Liver (tissue), 8 donors: ENCODE measurements at regions not wholly inside any gene's neighbourhood (a gene's known extent, or its start where the extent isn't known, plus 50 kb on each side); places are given as distances from the start of the nearest gene placed in this dataset.

ENCODE experiments used
- DNase-seq: peaks from one replicate; pipeline ENCODE4 v3.0.0-alpha.2; 2017; ENCODE audit warnings: low spot score
- H3K27ac ChIP-seq, 2 donors: one replicate each; pipeline ENCODE4 v1.7.0; 2013; ENCODE audit warnings: inconsistent platforms in 2 of 2, low read length in 2 of 2, control low read depth in 1 of 2, low read depth in 1 of 2, mild to moderate bottlenecking in 1 of 2
- H3K27me3 ChIP-seq, 4 donors: one replicate each; pipeline versions ENCODE4 v1.6.1 to v1.7.0; 2013; ENCODE audit warnings: low read length in 3 of 4, inconsistent platforms in 1 of 4, mild to moderate bottlenecking in 1 of 4, moderate library complexity in 1 of 4; ENCODE audit not compliant: control insufficient read depth in 4 of 4, insufficient read depth in 4 of 4
- H3K36me3 ChIP-seq, 4 donors: one replicate each; pipeline versions ENCODE4 v1.6.1 to v1.7.0; 2013; ENCODE audit warnings: low read length in 3 of 4, mild to moderate bottlenecking in 3 of 4, low read depth in 1 of 4, moderate library complexity in 1 of 4; ENCODE audit not compliant: control insufficient read depth in 4 of 4, insufficient read depth in 3 of 4
- H3K4me1 ChIP-seq, 4 donors: one replicate each; pipeline versions ENCODE4 v1.6.1 to v1.7.0; 2013; ENCODE audit warnings: low read length in 3 of 4, mild to moderate bottlenecking in 3 of 4, moderate library complexity in 1 of 4; ENCODE audit not compliant: control insufficient read depth in 4 of 4, insufficient read depth in 4 of 4
- H3K4me3 ChIP-seq, 3 donors: one replicate each; pipeline versions ENCODE4 v1.6.1 to v1.7.0; 2013; ENCODE audit warnings: low read length in 3 of 3, control low read depth in 1 of 3, low read depth in 1 of 3, mild to moderate bottlenecking in 1 of 3
- H3K9ac ChIP-seq, 2 donors: one replicate each; pipeline ENCODE4 v1.7.0; 2013; ENCODE audit warnings: low read length in 2 of 2, mild to moderate bottlenecking in 2 of 2, moderate library complexity in 2 of 2, control low read depth in 1 of 2, low read depth in 1 of 2
- H3K9me3 ChIP-seq, 4 donors: one replicate each; pipeline versions ENCODE4 v1.6.1 to v1.7.0; 2013; ENCODE audit warnings: low read length in 3 of 4; ENCODE audit not compliant: control insufficient read depth in 4 of 4
- ATF3 ChIP-seq: IDR thresholded peaks from 2 replicates; pipeline ENCODE4 v1.6.1; 2016; ENCODE audit warnings: antibody characterized with exemption
- EGR1 ChIP-seq, 2 donors: IDR thresholded peaks; 2 replicates each; pipeline ENCODE4 v1.6.1; 2016 to 2018; ENCODE audit warnings: antibody characterized with exemption in 2 of 2, low read depth in 2 of 2
- FOXA1 ChIP-seq: IDR thresholded peaks from 2 replicates; pipeline ENCODE4 v1.6.1; 2016; ENCODE audit warnings: antibody characterized with exemption
- GABPA ChIP-seq, 2 donors: IDR thresholded peaks in 1 of 2; conservative IDR thresholded peaks in 1 of 2; 2 replicates each; pipeline ENCODE4 v1.6.1; 2016; ENCODE audit warnings: antibody characterized with exemption in 2 of 2, mild to moderate bottlenecking in 1 of 2, moderate library complexity in 1 of 2
- HNF4A ChIP-seq, 2 donors: conservative IDR thresholded peaks; 2 replicates each; pipeline ENCODE4 v1.6.1; 2016; ENCODE audit warnings: antibody characterized with exemption in 2 of 2, mild to moderate bottlenecking in 2 of 2
- HNF4G ChIP-seq: IDR thresholded peaks from 2 replicates; pipeline ENCODE4 v1.6.1; 2016; ENCODE audit warnings: antibody characterized with exemption
- JUND ChIP-seq, 2 donors: IDR thresholded peaks; 2 replicates each; pipeline ENCODE4 v1.6.1; 2016; ENCODE audit warnings: antibody characterized with exemption in 2 of 2
- NR2F2 ChIP-seq: IDR thresholded peaks from 2 replicates; pipeline ENCODE4 v1.6.1; 2016; ENCODE audit warnings: antibody characterized with exemption
- RAD21 ChIP-seq, 2 donors: IDR thresholded peaks; 2 replicates each; pipeline ENCODE4 v1.6.1; 2016; ENCODE audit warnings: antibody characterized with exemption in 2 of 2, mild to moderate bottlenecking in 2 of 2
- RXRA ChIP-seq, 2 donors: IDR thresholded peaks; 2 replicates each; pipeline ENCODE4 v1.6.1; 2017 to 2018; ENCODE audit warnings: antibody characterized with exemption in 2 of 2, mild to moderate bottlenecking in 1 of 2
- SP1 ChIP-seq: IDR thresholded peaks from 2 replicates; pipeline ENCODE4 v1.6.1; 2018; ENCODE audit warnings: antibody characterized with exemption, mild to moderate bottlenecking
- TAF1 ChIP-seq: conservative IDR thresholded peaks from 2 replicates; pipeline ENCODE4 v1.6.1; 2016; ENCODE audit warnings: antibody characterized with exemption, mild to moderate bottlenecking
- WGBS: extraction: QIAGEN DNeasy Blood & Tissue Kit; methylation state at CpG from one replicate; pipeline ENCODE4 v1.1.7; 2013; 5-methylcytosine and 5-hydroxymethylcytosine counted together
- TF ChIP-seq, protein P1 (sequence below): IDR thresholded peaks from 2 replicates; pipeline ENCODE4 v1.6.1; 2016; ENCODE audit warnings: antibody characterized with exemption
- TF ChIP-seq, protein P2 (sequence below): IDR thresholded peaks from 2 replicates; pipeline ENCODE4 v1.6.1; 2016; ENCODE audit warnings: antibody characterized with exemption, mild to moderate bottlenecking
- TF ChIP-seq, protein P3 (sequence below): fragments of 150-350 bp; IDR thresholded peaks from 2 replicates; pipeline ENCODE4 v1.5.1; 2017; ENCODE audit warnings: improper control_type of control experiment, low read depth, low read length; ENCODE audit not compliant: missing input control
- donor health status: healthy.
- donor health status: healthy.
- donor health status: healthy.
- donor health status: healthy.
- donor health status: healthy.

DNA sequence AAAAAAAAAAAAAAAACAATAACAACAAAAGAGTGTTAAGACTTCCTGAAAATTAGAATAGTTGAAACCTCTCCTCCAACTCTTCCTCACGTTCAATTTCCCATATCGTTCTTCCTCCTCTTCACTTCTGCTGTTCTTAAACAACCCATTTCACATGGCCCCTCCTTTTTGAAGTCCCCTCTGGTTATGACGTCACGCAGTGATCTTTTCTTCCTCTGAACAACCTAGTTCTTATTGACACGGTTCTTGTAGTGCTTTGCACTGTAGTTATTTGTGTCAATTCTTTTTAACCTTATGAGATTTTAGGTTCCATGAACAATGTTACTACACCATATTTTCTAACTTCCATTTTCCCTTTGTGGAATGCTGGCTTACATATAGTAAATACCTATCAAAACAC is 69.5 kb upstream of the RGPD4 start:
- 77% methylated on average over 5 of the region's 5 CpGs for WGBS
- TF ChIP-seq GABPA (IDR thresholded peaks at IDR 0.05 in 1 of 2, conservative IDR thresholded peaks at IDR 0.05 in 1 of 2) (no peak), JUND (IDR thresholded peaks at IDR 0.05) (no peak), HNF4A (conservative IDR thresholded peaks at IDR 0.05) (no peak), RXRA (IDR thresholded peaks at IDR 0.05) (no peak), RAD21 (IDR thresholded peaks at IDR 0.05) (no peak), EGR1 (IDR thresholded peaks at IDR 0.05; ENCODE audit: low read depth in 2 of 2) (no peak), TAF1 (no peak), NR2F2 (no peak), FOXA1 (no peak), HNF4G (no peak), SP1 (no peak), ATF3 (no peak)
- TF ChIP-seq, protein P1, sequence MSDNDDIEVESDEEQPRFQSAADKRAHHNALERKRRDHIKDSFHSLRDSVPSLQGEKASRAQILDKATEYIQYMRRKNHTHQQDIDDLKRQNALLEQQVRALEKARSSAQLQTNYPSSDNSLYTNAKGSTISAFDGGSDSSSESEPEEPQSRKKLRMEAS, result no peak
- TF ChIP-seq, protein P2, sequence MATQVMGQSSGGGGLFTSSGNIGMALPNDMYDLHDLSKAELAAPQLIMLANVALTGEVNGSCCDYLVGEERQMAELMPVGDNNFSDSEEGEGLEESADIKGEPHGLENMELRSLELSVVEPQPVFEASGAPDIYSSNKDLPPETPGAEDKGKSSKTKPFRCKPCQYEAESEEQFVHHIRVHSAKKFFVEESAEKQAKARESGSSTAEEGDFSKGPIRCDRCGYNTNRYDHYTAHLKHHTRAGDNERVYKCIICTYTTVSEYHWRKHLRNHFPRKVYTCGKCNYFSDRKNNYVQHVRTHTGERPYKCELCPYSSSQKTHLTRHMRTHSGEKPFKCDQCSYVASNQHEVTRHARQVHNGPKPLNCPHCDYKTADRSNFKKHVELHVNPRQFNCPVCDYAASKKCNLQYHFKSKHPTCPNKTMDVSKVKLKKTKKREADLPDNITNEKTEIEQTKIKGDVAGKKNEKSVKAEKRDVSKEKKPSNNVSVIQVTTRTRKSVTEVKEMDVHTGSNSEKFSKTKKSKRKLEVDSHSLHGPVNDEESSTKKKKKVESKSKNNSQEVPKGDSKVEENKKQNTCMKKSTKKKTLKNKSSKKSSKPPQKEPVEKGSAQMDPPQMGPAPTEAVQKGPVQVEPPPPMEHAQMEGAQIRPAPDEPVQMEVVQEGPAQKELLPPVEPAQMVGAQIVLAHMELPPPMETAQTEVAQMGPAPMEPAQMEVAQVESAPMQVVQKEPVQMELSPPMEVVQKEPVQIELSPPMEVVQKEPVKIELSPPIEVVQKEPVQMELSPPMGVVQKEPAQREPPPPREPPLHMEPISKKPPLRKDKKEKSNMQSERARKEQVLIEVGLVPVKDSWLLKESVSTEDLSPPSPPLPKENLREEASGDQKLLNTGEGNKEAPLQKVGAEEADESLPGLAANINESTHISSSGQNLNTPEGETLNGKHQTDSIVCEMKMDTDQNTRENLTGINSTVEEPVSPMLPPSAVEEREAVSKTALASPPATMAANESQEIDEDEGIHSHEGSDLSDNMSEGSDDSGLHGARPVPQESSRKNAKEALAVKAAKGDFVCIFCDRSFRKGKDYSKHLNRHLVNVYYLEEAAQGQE, result no peak

DNA sequence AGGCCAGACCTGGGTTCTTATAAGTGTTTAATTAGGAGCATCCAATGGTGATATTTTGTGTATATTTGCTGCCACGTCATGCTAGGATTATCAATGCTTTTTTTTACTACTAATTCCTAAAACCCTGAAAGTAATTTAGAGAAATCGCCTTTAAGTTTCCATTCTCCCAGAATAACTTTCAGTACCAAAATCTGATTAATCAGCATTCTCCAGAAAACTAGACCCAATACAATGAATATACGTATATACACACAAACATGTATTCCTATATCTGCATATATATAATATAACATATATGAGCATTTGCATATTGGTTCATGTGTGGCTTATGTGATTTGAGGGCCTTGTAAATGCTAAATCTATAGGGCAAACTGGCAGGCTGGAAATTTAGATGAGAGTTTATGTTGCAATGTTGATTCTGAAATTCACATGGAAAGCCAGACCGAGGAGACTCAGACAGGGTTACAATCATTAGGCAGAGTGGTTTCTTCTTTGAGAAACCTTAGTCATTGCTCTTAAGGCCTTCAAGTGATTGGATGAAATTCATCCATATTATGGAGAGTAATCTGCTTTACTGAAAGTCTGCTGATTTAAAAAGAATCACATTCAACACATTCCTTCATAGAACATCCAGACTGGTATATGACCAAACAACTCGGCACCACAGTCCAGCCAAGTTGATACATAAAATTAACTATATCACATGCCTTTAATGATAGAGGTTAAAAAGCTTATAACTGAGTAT is 65.9 kb upstream of the RGPD4 start:
- no peak overlapping the region for H3K27ac ChIP-seq
- TF ChIP-seq EGR1 (IDR thresholded peaks at IDR 0.05; ENCODE audit: low read depth in 2 of 2) (no peak), RAD21 (IDR thresholded peaks at IDR 0.05) (no peak), JUND (IDR thresholded peaks at IDR 0.05) (no peak), TAF1 (no peak), NR2F2 (no peak), SP1 (no peak)
- TF ChIP-seq, protein P1, result no peak
- 77% methylated on average over 5 of the region's 5 CpGs for WGBS
- no peaks in the 10 kb centered on the region for H3K27me3 ChIP-seq
- H3K4me1 ChIP-seq, result no peaks in the 10 kb centered on the region
- no peak for DNase-seq
- H3K4me3 ChIP-seq, result no peak overlapping the region
- no peaks in the 10 kb centered on the region for H3K36me3 ChIP-seq
- H3K9me3 ChIP-seq, result peaks cover 0 to 4% (median 0%) of the 10 kb centered on the region in 4 donors
- H3K9ac ChIP-seq, result no peak overlapping the region

More for the DNA sequence above, 69.5 kb upstream of the RGPD4 start:
- no peak overlapping the region for H3K9ac ChIP-seq
- no peaks in the 10 kb centered on the region for H3K4me1 ChIP-seq
- no peak for DNase-seq
- H3K4me3 ChIP-seq, result no peak overlapping the region
- H3K27me3 ChIP-seq, result no peaks in the 10 kb centered on the region
- no peak overlapping the region for H3K27ac ChIP-seq
- no peaks in the 10 kb centered on the region for H3K9me3 ChIP-seq
- no peaks in the 10 kb centered on the region for H3K36me3 ChIP-seq

DNA sequence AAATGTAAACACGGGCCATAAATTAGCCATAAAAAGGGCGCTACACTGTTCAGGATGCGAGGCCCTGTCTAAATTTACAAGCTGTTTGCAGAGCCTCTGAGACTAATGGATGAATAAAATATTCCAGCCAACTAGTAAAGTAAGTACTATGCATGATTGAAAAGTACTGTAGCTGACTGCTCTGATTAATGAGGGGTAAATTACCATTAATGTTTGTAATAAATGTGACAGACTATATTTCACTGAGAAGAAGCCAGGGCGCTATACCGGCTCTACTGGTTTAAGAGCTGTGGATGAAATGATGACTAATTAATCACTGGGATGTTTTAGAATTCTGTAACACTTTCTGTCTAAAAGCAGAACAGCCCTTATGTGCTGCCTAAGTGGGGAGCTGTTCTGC is 54.3 kb upstream of the RGPD4 start:
- no peak overlapping the region for H3K27ac ChIP-seq
- no peak for DNase-seq
- WGBS, result 80% methylated on average over 5 of the region's 5 CpGs
- H3K4me3 ChIP-seq, result no peak overlapping the region
- no peaks in the 10 kb centered on the region for H3K36me3 ChIP-seq
- H3K9me3 ChIP-seq, result no peaks in the 10 kb centered on the region
- no peak for TF ChIP-seq TAF1
- no peak for TF ChIP-seq HNF4A (conservative IDR thresholded peaks at IDR 0.05)
- TF ChIP-seq, protein P3, sequence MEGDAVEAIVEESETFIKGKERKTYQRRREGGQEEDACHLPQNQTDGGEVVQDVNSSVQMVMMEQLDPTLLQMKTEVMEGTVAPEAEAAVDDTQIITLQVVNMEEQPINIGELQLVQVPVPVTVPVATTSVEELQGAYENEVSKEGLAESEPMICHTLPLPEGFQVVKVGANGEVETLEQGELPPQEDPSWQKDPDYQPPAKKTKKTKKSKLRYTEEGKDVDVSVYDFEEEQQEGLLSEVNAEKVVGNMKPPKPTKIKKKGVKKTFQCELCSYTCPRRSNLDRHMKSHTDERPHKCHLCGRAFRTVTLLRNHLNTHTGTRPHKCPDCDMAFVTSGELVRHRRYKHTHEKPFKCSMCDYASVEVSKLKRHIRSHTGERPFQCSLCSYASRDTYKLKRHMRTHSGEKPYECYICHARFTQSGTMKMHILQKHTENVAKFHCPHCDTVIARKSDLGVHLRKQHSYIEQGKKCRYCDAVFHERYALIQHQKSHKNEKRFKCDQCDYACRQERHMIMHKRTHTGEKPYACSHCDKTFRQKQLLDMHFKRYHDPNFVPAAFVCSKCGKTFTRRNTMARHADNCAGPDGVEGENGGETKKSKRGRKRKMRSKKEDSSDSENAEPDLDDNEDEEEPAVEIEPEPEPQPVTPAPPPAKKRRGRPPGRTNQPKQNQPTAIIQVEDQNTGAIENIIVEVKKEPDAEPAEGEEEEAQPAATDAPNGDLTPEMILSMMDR, result no peak
- no peak for TF ChIP-seq SP1
- H3K4me1 ChIP-seq, result no peaks in the 10 kb centered on the region
- H3K9ac ChIP-seq, result no peak overlapping the region
- no peaks in the 10 kb centered on the region for H3K27me3 ChIP-seq
